ENCODE measurements at regions not wholly inside any gene's neighbourhood (a gene's known extent, or its start where the extent isn't known, plus 50 kb on each side); places are given as distances from the start of the nearest gene placed in this dataset.

GRCh38 chr18:60865801-60866200, 467.4 kb upstream of the CDH20 start:
- DNase-seq = no peak
- H3K27ac Mint-ChIP-seq = no peak overlapping the region
- H3K9me3 Mint-ChIP-seq = peaks cover 0 to 6% of the 10 kb centered on the region in 2 donors
- no peak for ATAC-seq
- no peaks in the 10 kb centered on the region for H3K27me3 Mint-ChIP-seq
- no peaks in the 10 kb centered on the region for H3K4me1 Mint-ChIP-seq
- H3K4me3 Mint-ChIP-seq = no peak overlapping the region

GRCh38 chr18:60870261-60871153, 462.7 kb upstream of the CDH20 start:
- DNase-seq = no peak
- no peak overlapping the region for H3K27ac Mint-ChIP-seq
- peaks cover 0 to 6% of the 10 kb centered on the region in 2 donors for H3K9me3 Mint-ChIP-seq
- ATAC-seq = no peak
- no peaks in the 10 kb centered on the region for H3K4me1 Mint-ChIP-seq
- no peaks in the 10 kb centered on the region for H3K27me3 Mint-ChIP-seq
- H3K4me3 Mint-ChIP-seq = no peak overlapping the region

DNA sequence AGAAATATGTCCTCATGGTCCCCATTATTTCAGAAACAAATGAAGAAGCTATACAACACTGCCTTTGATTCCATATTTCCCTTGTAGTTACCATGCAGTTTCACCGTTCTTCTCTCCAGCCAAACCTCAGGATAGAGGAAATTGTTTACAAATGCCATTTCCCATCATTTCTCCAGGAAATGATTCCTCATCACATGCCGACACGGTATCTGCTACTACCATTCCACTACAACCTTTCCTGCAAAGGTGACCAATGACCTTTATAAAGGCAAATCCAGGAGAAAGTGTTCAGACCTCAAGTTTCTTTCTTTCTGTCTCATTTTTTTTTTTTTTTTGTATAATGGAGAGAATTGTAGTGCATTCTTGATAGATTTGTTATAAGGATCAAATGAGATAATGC, 460.8 kb upstream of the CDH20 start:
- no peak overlapping the region for H3K27ac Mint-ChIP-seq
- no peaks in the 10 kb centered on the region for H3K4me1 Mint-ChIP-seq
- ATAC-seq (no peak), DNase-seq (no peak)
- no peaks in the 10 kb centered on the region for H3K27me3 Mint-ChIP-seq
- no peak overlapping the region for H3K4me3 Mint-ChIP-seq
- peaks cover 0 to 6% of the 10 kb centered on the region in 2 donors for H3K9me3 Mint-ChIP-seq

DNA sequence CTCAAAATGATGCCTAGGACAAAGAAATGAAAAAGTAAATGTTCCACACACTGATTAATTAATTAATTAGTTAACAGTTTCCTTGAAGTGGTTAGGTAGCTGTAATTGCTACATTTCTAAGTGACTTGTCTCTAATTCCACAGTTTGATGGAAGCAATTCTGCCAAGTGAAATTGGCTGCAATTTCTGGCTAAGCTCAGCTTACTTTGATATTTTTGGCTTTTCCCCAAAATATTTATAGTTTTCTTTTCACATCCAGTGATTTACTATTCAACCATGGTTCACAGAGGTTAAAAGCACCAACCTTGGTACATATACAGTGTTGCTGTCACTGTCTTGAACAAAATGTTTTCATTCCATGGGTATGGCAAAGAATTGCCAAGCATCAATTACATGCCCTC, 459.5 kb upstream of the CDH20 start:
- Mint-ChIP-seq H3K4me3 (no peak overlapping the region), H3K4me1 (no peaks in the 10 kb centered on the region), H3K9me3 (peaks cover 8 to 13% of the 10 kb centered on the region in 2 donors), H3K27ac (no peak overlapping the region), H3K27me3 (no peaks in the 10 kb centered on the region)
- DNase-seq = no peak
- ATAC-seq = no peak

- Mint-ChIP-seq H3K27ac (no peak overlapping the region), H3K27me3 (no peaks in the 10 kb centered on the region), H3K4me1 (no peaks in the 10 kb centered on the region), H3K4me3 (no peak overlapping the region), H3K9me3 (peaks cover 8 to 14% of the 10 kb centered on the region in 2 donors)
- ATAC-seq (no peak), DNase-seq (no peak)
Measured at GRCh38 chr18:60875957-60876507, 457.2 kb upstream of the CDH20 start.

DNA sequence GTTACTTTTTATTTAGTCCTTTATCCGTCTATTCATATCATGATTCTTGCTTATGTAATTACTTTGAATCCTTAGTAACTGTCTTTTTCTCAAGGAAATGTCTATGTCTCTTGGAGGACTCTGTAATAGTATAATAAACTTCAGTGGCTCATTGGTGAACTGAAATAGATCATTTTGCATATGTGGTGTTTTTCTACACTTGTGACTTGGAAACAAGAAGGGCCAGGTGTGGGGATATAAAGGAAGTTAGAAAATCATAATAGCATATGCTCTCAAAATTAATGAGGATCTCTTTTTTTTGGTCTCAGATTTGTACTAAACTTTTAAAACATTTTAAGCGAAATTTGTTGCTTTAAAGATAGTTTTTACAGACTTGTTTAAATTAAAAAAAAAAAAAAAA, 453.0 kb upstream of the CDH20 start:
- Mint-ChIP-seq H3K9me3 (peaks cover 8 to 12% of the 10 kb centered on the region in 2 donors), H3K4me1 (no peaks in the 10 kb centered on the region), H3K4me3 (no peak overlapping the region), H3K27ac (no peak overlapping the region), H3K27me3 (no peaks in the 10 kb centered on the region)
- ATAC-seq (no peak), DNase-seq (no peak)

GRCh38 chr18:60883587-60883986, 449.6 kb upstream of the CDH20 start:
- ATAC-seq (no peak), DNase-seq (no peak)
- Mint-ChIP-seq H3K27me3 (no peaks in the 10 kb centered on the region), H3K9me3 (peaks cover under 1 to 6% of the 10 kb centered on the region in 2 donors), H3K27ac (no peak overlapping the region), H3K4me3 (no peak overlapping the region), H3K4me1 (no peaks in the 10 kb centered on the region)

GRCh38 chr18:60888071-60888624, 445.1 kb upstream of the CDH20 start:
- Mint-ChIP-seq H3K4me1 (no peaks in the 10 kb centered on the region), H3K9me3 (peaks cover 0 to 5% of the 10 kb centered on the region in 2 donors), H3K27me3 (no peaks in the 10 kb centered on the region), H3K4me3 (no peak overlapping the region), H3K27ac (no peak overlapping the region)
- ATAC-seq (no peak), DNase-seq (no peak)

DNA sequence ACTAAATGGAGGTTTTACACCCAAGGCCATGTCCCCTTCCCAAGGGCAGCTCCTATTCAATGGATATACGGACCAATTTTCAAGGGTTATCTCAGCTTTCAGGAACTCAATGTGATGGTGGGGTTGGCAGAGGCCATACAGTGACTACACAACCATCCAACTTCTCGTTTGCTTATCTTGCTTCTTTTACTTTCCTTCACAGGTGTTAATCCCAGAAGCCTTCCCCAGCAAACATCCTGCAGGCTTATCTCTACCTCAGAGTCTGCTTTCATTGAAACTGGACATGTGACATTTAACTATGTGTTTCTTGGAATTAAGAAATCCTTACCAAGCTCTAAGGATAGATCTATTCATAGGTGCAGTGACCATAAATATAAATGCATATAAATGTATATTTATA, 443.8 kb upstream of the CDH20 start:
- H3K9me3 Mint-ChIP-seq = no peaks in the 10 kb centered on the region
- no peaks in the 10 kb centered on the region for H3K27me3 Mint-ChIP-seq
- H3K4me1 Mint-ChIP-seq = no peaks in the 10 kb centered on the region
- H3K4me3 Mint-ChIP-seq = no peak overlapping the region
- no peak for ATAC-seq
- no peak overlapping the region for H3K27ac Mint-ChIP-seq
- DNase-seq = no peak

GRCh38 chr18:60891936-60892335, 441.3 kb upstream of the CDH20 start:
- H3K4me3 Mint-ChIP-seq = no peak overlapping the region
- H3K9me3 Mint-ChIP-seq = peaks cover 0 to 6% of the 10 kb centered on the region in 2 donors
- no peak overlapping the region for H3K27ac Mint-ChIP-seq
- DNase-seq (no peak), ATAC-seq (no peak)
- no peaks in the 10 kb centered on the region for H3K4me1 Mint-ChIP-seq
- no peaks in the 10 kb centered on the region for H3K27me3 Mint-ChIP-seq

DNA sequence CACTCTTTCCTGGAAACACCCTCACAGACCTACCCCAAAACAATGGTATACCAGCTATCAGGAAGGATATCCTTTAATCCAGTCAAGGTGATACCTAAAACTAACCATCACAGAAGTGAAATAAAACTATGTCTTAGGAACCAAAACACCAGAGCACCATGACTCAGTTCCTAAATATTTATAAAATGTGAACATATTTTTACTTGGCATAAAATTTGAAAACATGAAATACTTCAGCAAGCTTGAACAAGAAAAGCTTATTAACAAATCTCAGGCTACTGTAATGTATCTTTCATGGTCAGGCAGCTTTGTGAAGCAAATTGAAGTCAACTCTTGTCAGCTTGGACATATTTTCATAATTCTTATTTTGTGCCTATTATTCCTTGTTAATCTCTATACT, 440.8 kb upstream of the CDH20 start:
- Mint-ChIP-seq H3K4me1 (no peaks in the 10 kb centered on the region), H3K27ac (no peak overlapping the region), H3K4me3 (no peak overlapping the region), H3K27me3 (no peaks in the 10 kb centered on the region), H3K9me3 (peaks cover 0 to 6% of the 10 kb centered on the region in 2 donors)
- ATAC-seq (no peak), DNase-seq (no peak)

DNA sequence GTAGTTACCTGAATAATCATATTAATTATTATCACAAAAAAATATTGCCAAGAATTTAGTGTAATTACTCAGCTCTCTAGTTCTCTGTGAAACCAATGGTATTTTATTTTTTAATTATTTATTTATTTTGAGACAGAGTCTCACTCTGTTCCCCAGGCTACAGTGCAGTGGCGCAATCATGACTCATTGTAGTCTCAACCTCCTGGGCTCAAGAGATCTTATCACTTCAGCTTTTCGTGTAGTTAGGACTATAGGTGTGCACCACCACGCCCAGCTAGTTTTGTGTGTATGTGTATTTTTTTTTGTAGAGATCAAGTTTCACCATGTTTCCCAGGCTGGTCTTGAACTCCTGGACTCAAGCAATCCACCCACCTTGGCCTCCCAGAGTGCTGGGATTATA, 440.4 kb upstream of the CDH20 start:
- Mint-ChIP-seq H3K4me3 (no peak overlapping the region), H3K4me1 (no peaks in the 10 kb centered on the region), H3K27ac (no peak overlapping the region), H3K9me3 (peaks cover 0 to 6% of the 10 kb centered on the region in 2 donors), H3K27me3 (no peaks in the 10 kb centered on the region)
- ATAC-seq (no peak), DNase-seq (no peak)

DNA sequence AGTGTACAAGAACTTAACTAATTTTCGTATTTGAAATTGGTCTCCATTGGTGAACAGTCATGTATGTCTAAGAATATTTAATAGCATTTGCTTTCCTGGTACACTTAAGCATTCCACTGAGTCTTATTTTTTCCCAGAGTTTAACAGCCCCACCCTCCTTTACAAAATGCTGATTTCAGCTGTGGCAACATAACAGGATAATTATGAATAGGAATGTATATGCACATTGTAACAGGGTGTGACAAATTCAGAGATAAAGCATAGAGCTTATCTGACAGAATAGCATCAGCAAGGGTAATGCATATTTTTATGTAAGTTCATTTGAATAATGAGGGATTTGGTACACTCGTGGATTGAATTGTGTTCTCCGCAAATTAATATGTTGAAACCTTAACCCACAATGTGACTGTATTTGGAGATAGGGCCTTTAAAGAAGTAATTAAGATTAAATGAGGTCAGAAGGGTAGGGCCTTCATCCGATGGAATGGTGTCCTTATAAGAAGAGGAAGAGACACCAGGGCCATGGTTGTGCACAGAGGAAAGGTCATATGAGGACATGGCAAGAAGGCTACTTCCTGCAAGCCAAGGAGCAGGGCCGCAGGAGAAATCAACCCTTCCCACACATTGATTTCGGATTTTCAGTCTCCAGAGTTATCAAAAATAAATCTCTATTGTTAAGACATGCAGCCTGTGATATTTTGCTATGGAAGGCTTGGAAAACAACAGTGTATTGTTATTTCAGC, 439.7 kb upstream of the CDH20 start:
- ATAC-seq (no peak), DNase-seq (no peak)
- no peaks in the 10 kb centered on the region for H3K27me3 Mint-ChIP-seq
- peaks cover 0 to 6% of the 10 kb centered on the region in 2 donors for H3K9me3 Mint-ChIP-seq
- no peak overlapping the region for H3K4me3 Mint-ChIP-seq
- no peak overlapping the region for H3K27ac Mint-ChIP-seq
- H3K4me1 Mint-ChIP-seq = no peaks in the 10 kb centered on the region

- Mint-ChIP-seq H3K27me3 (no peaks in the 10 kb centered on the region), H3K4me1 (no peaks in the 10 kb centered on the region), H3K4me3 (no peak overlapping the region), H3K27ac (no peak overlapping the region), H3K9me3 (peaks cover 0 to 6% of the 10 kb centered on the region in 2 donors)
- ATAC-seq = no peak
- no peak for DNase-seq
Measured at GRCh38 chr18:60894254-60894945, 438.8 kb upstream of the CDH20 start.

GRCh38 chr18:60895181-60895580, 438.0 kb upstream of the CDH20 start:
- H3K27me3 Mint-ChIP-seq = no peaks in the 10 kb centered on the region

More at GRCh38 chr18:60895181-60895580, 438.0 kb upstream of the CDH20 start:
- ATAC-seq (no peak), DNase-seq (no peak)
- H3K4me1 Mint-ChIP-seq = no peaks in the 10 kb centered on the region
- H3K27ac Mint-ChIP-seq = no peak overlapping the region
- H3K4me3 Mint-ChIP-seq = no peak overlapping the region
- peaks cover 0 to 6% of the 10 kb centered on the region in 2 donors for H3K9me3 Mint-ChIP-seq

All from stimulated activated naive CD8-positive, alpha-beta T cell treated with anti-CD3 and anti-CD28 coated beads, Interleukin-15, amount 100 ng/mL, for 72 hours (primary cell).